Stimulated activated CD8-positive, alpha-beta memory T cell treated with anti-CD3 and anti-CD28 coated beads, Interleukin-12 subunit alpha, Interleukin-12 subunit beta, amount 100 ng/mL, for 4 hours (primary cell): ENCODE measurements at regions not wholly inside any gene's neighbourhood (a gene's known extent, or its start where the extent isn't known, plus 50 kb on each side); places are given as distances from the start of the nearest gene placed in this dataset.
"Not testable (repeated sequence)": the region's sequence is repeated elsewhere in the genome, so short reads cannot be mapped to it uniquely, and the experiment has no call there.

ENCODE experiments used
- DNase-seq: peaks from one replicate; pipeline ENCODE4 v3.0.0-alpha.2; 2020; ENCODE audit warnings: low read depth

DNA sequence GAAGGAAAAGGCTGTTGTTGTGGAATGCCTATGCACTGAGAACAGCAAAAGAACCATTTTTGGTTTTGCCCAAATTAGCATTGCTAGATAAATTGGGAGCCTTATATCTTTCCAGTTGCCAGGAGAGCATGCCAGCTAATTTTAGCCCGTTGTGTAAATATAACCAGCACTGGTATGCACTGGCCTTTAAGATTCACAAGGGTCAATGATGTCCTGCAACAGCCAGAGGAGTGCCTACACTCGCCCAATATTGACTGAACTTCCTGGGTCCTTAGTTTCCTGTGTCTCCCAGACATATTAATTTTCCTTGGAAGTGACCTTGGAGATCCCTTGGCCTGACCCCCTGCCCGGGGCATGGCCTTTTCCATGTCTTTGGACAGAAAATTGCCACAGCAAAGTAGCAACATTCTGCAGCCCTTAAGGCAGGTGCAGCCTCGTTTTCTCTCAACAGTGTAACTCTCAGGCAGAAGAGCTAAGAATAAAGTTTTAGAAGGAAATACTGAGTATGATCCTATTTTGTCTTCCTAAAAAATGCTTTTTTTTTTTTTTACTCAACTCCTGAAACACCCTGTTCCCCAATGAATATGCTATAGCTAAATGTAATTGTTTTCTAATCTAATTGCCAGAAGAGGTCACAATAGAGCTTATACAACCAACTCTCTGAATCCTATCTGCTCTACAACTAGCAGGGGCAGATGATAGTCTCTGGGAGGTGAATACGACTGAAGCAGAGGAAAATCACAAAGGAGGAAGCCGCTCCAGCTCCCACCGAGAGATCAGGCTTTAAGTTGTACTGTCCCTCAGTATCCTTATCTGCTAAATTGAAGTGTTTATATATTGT is 131.9 kb upstream of the PCGF5 start:
- DNase-seq = no peak

DNA sequence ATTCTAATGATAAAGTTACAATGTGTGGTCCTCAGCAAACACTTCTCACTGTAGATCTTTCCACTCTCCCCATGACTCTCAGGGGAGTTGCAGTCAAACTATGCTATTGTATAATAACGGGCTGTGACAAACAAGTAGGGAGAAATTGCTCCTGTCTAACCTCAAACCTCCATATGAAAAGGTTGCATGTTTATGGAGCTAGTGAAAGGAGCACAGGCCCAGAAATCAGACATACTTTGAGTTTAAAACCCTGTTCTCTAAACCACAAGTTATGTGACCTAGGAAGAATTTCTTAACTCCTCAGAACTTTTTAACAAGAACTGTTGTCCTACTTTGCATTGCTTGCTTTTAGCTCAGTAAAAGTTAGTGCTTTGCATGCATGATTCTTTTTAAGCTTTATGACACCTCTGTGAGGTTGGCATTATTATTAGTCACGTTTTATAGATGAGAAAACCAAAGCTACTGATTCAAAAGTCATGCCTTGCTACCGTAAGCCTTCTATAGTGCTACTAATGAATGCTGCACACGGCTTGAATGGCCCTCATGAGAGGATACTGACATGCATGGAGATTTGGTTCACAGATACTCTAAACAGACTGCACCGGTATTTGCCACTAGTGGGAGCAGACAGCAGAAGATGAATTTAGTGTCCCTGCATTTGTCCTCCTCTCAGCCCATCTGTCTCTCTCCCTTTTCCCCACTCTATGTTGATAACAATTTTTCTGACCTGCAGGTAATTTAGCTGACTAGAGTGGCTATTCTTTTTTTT is 129.5 kb upstream of the PCGF5 start:
- no peak for DNase-seq

DNA sequence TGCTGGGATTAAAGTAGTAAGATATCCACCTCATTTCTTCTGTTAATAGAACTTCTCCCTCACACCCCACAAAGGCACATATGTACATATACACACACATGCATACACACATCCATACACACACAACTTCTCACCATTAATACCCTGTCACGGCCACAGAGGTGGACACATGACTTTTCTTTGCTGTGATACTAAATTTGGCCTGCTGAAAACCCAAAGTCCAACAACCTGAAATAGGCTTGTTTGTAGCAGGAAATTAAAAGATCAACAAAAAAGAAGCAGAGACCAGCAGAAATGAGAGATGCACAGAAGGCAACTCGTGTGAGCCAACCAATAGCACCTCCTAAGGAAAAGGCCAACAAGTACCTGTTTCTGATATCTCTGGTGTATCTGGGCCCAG is 128.7 kb upstream of the PCGF5 start:
- no peak for DNase-seq

DNA sequence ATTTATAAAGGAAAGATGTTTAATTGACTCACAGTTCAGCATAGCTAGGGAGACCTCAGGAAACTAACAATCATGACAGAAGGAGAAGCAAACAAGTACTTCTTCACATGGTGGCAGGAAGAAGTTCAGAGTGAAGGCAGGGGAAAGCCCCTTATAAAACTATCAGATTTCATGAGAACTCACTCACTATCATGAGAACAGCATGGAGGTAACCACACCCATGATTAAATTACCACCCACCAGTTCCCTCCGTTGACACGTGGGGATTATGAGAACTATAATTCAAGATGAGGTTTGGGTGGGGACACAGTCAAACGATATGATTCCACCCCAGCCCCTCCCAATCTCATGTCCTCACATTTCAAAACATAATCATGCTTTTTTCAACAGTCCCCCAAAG is 124.2 kb upstream of the PCGF5 start:
- no peak for DNase-seq

DNA sequence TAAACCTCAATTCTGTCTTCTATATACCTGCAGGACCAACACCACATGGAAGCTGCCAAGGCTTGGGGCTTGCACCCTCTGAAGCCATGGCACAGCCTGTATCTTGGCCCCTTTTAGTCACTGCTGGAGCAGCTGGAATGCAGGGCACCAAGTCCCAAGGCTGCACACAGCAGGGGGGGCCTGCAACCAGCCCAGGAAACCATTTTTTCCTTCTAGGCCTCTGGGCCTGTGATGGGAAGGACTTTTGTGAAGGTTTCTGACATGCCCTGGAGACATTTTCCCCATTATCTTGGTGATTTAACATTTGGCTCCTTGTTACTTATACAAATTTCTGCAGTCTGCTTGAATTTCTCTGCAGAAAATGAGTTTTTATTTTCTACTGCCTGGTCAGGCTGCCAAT is 123.2 kb upstream of the PCGF5 start:
- DNase-seq = no peak

DNA sequence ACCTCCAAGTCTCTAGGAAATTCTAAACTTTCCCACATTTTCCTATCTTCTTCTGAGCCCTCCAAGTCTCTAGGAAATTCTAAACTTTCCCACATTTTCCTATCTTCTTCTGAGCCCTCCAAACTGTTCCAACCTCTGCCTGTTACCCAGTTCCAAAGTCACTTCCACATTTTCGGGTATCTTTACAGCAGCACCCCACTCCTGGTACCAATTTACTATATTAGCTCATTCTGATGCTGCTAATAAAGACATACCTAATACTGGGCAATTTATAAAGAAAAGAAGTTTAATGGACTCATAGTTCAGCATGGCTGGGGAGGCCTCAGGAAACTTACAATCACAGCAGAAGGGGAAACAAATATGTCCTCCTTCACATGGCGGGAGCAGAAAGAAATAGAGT is 122.4 kb upstream of the PCGF5 start:
- DNase-seq = not testable (repeated sequence)

DNA sequence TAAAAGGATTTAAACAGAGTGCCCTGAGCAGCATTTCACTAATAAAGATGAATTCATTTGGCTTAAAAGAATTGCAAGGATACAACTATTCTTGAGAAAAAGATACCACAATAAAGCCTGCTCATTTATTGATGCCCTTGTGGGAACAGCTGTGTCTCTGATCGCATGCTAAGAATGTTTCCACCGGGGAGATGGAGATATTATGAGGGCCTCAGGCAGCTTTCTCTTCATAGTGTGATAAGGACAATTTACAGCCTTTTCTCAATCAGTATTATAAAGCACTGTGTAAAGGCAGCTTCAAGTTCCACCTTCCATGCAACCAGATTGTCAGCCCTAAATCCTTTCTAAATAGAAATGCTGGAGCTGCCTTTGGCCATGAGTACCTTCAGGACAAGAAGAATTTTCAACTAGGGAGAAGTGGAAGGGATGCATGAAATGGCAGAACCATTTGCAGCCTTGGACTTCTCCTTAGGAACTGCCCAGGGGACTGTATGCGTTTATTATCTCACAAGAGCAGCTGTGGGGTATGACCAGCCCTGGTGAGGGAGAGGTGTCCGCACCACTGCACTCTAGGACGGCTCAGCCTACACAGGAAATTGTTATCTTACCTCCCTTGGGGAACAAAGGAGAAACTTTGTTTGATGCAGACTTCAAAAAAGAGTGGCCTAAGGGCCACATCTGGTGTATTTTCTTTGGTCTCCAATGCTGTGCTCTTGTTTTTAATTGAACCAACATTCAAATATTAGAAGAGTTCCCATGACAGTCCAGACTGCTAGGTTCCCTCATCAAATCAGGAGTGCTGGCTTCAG is 116.9 kb upstream of the PCGF5 start:
- no peak for DNase-seq

DNA sequence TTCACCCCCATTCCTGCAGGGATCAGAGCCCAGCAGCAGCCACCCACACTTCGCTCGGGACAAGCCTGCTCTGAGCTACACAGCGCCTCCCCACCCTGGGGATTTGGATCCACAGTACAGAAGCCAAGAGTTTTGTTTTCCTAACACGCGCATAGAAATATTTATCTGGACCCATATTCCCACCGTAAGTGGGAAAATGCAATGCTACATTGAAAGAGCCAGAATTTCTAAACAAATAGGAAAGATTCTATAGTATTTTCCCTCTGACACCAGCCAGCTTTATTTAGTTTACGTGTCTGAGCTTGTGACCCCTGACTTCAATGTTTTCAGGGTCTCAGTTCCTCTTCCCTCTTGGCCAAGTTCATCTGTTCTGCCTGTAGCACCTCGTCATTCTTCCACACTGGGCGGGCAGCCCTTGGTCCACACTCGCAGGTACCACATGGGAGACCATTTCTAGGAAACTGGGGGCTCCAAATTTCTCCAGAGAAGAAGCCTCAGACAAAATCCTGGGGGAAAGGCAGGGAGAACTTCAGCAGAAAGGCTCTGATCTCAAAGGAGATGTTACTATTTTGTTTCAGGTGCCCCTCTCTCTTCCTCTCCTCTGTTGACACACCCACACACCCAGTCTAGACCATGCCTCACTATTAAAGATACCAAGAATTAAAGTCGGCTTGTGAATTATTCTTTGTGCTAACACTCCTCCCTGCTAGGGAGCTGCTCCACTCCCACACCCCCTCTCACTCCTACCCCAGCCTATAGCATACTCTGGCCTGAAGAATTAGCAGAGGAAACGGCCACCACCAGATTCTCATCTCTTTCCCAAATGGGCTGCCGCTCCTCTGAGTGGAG is 116.0 kb upstream of the PCGF5 start:
- no peak for DNase-seq

DNA sequence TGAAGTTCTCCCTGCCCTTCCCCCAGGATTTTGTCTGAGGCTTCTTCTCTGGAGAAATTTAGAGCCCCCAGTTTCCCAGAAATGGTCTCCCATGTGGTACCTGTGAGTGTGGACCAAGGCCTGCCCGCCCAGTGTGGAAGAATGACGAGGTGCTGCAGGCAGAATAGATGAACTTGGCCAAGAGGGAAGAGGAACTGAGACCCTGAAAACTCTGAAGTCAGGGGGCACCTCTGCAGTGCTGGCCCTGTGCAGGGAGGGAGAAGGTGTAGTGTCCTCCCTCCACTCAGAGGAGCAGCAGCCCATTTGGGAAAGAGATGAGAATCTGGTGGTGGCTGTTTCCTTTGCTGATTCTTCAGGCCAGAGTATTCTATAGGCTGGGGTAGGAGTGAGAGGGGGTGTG is 115.2 kb upstream of the PCGF5 start:
- no peak for DNase-seq

DNA sequence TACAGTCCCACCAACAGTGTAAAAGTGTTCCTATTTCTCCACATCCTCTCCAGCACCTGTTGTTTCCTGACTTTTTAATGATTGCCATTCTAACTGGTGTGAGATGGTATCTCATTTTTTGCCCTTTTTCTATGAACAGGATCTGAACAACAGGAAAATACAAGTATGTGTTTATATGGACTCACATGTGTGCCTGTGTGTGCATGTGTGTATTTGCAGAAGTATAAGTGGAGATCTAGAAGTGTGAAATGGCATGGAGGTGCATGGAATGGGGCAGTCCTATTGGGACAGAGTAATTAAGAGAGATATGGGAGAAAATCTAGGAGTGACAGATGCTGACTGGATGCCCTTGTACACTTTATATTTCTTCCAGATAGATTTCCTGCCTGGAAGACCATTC is 111.6 kb upstream of the PCGF5 start:
- no peak for DNase-seq

DNA sequence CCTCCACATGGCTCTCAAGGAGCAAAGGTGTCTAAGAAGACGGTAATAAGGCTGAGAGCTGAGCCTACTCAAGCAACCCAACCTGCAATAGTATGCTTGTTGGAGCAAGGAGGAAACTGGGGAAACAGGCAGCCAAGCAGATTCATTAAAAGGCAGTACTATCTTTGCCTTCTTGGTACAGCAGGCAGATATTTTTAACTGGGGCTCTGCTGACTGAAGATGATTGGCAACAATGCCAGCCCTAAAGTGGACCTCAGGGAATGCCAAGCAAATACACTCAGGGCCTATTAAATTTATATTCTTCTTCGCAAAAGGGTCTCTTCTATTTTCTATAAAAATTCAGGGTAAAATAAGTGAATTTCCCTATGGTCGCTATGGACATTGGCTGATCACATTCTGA is 109.4 kb upstream of the PCGF5 start:
- no peak for DNase-seq

DNA sequence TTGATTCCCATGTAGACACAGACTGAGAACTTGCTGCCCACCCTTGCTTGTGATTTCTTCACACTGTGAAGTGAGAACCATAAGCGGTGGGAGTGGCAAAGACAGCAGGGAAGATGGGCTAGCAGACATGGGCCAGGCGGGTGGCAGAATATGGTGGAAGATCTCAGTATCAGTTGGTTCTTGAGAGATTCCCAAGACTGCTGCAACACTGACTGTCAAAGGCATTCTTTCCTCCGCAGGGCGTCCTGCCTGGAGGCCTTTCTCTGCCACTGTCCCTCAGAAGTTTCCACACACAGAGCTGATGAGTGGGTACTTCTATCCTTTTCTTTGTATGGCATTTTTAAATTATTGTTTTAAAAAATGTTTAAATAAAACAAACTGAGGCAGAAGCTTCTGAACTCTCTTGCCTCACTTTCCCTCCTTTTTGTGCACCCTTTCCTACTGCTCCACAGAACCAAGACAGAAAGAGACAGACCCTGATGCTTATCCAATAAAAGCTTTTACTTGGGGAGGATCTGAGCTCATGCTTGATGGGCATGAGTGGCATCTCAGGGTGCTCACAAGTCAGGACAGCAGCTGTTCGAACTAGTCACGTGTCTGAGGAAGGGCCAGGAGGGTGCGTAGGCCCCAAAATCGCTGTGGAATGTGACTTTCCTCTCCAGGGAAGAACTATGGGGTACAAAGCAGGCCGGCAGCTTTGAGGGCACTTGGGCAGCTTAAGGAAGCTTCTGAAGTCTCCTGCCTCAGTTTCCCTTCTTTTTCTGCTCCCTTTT is 104.7 kb upstream of the PCGF5 start:
- no peak for DNase-seq

DNA sequence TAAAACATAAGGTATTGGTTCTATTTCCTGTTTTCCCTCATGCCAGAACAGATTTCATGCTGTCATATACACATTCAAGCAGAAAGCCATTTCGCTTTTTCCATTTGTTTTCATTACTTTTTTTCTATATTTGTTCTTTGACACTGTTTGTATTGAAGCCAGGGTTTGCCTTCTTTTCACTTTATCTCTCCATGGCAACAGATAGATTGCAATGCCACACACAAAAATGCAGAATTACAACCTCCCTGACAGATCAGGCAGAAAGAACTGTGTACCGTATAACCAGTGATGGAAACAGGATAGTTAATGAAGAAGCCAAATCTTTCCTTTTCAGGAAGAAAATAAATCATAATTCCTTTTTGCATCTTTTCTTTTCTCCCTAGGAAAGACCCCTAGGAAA is 103.0 kb upstream of the PCGF5 start:
- DNase-seq = no peak

DNA sequence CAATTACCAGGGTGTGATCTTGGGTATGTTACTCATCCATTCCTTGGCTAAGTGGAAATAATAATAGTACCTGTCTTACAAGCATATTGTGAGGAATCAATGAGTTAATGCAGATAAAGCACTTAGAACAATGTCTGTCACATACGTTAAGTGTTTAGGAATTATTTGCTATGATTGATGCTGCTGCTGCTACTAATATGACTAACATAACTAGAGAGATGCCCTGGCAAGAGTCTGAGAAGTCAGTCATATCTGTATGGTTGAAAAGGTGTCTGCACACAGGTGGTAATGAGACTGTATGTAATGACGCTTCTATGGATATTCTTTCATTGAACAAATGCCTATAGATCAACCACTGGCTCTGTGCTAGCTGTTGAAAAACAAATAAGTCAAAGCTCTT is 100.1 kb upstream of the PCGF5 start:
- DNase-seq = no peak

DNA sequence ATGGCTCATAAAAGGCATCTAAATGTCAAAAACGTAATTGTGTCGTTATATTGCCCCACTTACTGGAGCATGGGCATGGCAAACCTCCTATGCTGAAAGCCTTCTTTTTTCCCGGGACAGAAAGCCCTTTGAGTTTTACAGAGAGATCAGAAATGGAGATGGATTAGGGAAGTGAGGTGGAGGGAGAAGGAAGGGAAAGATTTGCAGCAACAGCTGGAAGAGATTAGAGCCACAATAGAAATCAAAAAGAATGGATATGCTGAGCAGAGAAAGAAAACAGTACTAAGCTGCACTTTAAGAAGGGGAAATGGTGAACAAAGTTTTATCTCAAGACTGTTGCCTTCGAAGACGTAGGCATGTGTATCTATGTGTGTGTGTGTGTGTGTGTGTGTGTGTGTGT is 97.2 kb upstream of the PCGF5 start:
- no peak for DNase-seq

DNA sequence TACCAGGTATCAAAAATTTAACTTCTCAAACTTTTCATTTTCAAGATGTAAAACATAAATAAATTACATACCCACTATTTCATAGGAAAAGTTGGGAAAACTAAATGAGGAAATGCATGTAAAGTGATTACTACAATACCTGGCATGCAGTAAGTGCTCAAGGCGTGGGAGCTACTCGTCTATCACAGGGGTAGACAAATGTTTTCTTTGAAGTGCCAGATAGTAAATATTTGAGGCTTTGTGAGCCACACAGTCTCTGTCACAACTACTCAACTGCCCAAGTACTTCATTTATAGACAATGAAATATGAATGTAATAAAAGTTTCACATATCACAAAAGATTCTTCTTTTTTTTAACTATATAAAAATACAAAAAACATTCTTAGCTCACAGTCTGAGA is 96.4 kb upstream of the PCGF5 start:
- DNase-seq = no peak

DNA sequence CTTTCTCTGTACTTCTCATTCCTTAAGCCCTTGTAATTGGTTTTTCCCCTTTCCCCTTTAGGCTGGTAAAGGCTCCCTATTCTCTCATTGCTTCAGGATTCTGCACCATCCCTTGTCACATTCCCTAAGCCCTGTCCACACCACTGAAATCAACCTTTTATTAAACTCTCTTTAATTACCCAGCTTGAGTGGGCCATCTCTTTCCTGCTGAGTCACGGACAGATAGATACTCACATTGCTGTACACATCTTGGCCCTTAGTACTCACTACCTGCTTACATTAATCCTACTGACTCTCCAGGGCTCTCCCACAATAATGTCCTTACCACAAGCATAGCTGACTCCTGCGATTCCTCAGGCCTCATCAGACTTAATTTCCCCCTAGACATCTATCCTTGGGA is 94.0 kb upstream of the PCGF5 start:
- DNase-seq = no peak

DNA sequence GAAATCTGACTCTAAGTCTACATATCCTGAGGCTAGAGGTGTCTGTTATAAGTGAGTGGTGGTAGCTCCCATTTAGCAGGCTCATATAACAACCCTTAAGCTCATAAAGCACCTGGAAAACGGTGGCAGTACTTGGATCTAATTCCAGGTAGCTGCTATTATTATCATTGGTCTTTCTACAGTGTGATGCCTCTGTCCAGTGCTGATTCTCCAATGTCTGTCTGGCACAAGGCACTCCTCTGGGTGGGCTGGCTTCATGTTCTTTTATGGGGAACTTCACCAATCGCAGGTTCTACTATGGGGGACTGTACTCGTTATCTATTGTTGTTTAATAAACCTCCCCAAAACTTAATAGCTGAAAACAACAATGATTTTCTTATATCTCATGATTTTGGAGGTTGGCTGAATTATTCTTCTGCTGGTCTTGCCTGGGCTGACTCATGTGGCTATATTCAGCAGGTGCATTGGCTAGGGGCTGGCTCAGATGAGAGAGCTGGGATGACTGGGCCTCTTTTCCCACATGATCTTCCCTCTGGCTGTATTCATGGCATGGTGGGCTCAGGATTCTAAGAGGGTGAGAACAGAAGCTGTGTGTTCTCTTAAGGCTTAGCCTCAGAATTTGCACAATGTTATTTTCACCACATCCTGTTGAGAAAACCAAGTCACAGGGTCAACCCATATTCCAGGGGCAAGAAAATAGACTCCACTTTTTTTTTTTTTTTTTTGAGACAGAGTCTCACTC is 93.0 kb upstream of the PCGF5 start:
- DNase-seq = no peak

DNA sequence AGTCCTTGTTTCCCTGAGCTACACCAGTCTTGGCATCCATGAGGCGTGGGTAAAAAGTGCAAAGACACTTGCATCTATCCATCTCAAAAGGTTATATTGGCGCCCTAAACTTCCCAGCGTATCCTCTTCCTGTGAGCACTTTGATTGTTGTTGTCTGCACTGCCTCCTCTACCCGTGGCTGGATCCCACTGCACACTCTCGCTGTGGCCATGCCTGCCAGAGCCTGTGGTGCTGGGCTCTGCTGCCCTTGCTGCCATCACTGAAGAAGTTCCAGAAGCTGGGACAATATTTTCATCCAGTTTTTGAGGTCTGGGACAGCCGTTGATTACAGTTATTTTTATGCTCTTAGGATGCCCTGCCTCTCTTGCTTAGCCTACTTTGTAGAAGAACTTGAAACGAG is 85.3 kb upstream of the PCGF5 start:
- no peak for DNase-seq

DNA sequence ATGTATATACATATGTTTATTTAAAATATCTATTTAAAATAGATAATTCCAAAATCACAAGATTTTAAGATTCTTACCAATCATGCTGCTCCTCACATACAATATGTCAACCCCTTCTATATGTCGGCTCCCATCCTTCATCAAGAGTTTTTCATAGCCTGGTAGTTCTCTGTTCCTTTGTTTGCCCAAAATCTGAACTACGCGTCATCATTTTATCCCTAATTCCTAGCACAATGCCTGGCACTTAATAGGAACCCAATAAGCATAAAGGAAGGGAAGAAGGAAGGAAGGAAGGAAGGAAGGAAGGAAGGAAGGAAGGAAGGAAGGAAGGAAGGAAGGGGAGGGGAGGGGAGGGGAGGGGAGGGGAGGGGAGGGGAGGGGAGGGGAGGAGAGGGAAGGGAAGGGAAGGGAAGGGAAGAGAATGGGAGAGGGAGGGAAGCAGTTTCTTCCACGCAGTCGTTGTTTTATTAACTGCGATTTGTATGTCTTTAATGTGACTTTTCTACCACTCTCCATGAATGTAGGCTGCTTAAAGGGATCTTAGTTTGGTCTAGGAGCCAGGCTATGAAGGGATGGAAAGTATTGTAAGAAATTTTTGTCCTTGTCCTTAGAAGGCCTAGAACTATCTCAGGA is 83.3 kb upstream of the PCGF5 start:
- no peak for DNase-seq
